ENCODE measurements at regions not wholly inside any gene's neighbourhood (a gene's known extent, or its start where the extent isn't known, plus 50 kb on each side); places are given as distances from the start of the nearest gene placed in this dataset.

DNA sequence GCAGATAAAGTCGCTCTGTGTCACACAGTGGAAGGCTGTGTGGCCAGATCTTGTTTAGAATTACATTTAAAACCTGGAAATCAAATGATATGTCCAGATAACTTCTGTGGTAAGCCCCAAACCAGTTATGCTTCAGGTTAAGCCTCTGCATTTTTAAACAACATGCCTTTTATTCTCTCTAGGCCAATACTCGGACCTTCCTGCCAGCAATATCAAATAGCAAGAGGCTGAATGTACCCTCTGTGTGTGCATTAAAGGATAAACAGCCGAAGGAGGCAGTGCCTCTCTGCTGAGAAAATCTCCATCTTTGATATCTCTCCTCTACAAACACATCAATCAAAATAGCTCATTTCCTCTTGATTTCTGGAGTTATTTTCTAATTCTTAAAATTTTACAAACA, 67.1 kb upstream of the TMEM260 start:
- DNase-seq: no peak

DNA sequence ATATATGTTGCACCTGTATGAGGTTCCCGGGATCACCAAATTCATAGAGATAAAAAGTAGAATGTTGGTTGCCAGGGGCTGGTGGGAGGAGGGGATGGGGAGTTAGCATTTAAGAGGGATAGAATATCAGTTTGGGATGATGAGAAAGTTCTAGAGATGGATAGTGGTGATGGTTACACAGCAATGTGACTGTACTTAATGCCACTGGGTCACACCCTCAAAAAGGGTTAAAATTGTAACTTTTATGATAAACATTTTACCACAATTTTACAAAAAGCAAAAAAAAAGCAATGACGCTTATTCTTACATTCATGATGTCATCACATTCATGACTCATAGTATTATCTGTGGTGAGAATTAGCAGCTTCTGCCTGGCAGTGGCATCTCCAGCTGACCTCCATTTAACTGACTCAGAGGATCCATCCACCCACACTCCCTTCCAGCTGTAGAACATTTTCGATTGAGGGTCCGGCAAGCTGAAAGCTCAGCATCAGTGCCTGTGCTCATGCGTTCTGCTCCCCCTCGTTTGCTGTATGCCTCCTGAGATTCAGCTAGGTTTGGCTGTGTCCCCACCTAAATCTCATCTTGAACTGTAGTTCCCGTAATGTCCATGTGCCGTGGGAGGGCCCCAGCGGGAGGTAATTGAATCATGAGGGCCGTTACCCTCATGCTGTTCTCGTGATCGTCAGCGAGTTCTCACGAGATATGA, 64.8 kb upstream of the TMEM260 start:
- no peak for DNase-seq

DNA sequence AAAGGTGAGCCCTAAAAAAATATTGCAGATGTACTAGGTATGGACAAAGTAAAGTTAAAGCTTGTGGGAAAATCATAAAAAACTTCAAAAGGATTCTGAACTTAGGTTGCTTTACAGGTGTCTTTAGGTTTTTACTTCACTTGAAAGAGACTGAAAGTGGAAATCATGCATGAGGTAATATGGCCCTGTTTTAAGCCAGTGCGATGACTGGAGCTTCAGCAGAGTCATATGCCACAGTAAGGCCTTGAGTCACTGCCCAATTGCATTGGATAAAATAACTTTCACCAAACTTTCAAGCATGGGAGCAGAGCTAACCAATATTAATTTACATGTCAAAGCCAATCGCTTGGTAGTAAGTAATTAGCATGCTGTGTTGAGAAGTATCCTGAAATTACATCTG, 63.9 kb upstream of the TMEM260 start:
- DNase-seq: no peak

DNA sequence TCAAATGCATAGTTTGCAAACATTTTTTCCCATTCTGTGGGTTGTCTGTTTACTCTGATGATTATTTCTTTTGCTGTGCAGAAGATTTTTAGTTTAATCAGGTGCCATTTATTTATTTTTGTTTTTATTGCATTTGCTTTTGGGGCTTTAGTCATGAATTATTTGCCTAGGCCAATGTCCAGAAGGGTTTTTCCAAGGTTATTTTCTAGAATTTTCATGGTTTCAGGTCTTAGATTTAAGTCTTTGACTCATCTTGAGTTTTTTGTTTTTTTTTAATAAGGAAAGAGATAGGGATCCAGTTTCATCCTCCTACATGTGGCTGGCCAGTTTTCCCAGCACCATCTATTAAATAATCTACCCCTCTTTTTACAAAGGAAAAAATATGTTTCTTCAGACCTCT, 57.2 kb upstream of the TMEM260 start:
- no peak for DNase-seq

DNA sequence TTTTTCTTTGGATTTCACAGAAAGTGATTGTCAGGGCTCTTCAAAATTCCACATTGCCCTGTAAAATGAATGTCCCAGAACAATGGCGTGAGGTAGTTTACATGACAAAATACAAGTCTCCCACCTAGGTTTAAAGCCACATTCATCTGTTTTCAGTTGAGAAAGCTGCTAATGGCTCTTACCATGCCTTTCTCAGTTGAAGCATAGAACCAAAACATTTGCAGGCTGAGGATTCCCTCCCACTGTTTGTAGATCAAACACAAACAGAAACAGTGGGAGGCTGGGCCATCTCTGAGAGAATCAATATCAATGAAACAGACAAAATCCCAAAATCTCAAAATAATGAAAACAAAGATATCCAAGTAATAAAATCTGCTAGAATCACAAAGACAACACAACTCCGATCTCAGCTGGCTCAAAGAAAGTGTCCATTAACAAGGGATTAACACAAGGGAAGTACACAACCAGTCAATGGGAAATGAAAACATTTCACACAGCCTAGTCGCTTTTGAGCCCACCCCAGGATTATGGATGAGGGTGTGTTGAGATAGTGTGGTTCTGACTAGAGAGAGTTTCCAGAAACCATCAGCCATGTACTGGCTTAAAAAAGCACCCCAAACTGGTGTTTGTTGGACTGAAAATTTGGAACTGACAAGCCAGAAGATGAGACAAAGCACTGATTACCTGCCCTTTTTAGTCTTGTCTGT, 54.5 kb upstream of the TMEM260 start:
- no peak for DNase-seq

DNA sequence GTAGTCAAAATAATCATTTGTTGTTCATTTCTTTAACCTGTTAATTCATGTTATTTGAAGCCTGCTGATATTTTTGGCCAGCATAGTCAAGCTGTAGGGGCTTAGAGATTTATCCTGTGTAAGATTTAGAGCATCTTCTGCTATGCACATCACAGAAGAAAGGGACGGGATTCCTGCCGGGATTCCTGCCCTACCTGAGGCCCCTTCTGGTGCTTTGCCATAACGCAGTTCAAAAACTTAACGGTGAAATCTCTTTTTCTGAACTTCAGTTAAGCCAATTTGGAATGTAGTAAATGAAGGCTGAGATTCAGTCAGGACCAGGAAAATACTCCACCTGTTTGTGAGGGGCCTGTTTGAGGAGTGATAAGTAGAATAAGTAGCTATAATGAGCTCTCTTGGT, 50.7 kb upstream of the TMEM260 start:
- no peak for DNase-seq

Data from KG1 (cell line).